ENCODE measurements at regions not wholly inside any gene's neighbourhood (a gene's known extent, or its start where the extent isn't known, plus 50 kb on each side); places are given as distances from the start of the nearest gene placed in this dataset.
"Not testable (repeated sequence)": the region's sequence is repeated elsewhere in the genome, so short reads cannot be mapped to it uniquely, and the experiment has no call there.

DNA sequence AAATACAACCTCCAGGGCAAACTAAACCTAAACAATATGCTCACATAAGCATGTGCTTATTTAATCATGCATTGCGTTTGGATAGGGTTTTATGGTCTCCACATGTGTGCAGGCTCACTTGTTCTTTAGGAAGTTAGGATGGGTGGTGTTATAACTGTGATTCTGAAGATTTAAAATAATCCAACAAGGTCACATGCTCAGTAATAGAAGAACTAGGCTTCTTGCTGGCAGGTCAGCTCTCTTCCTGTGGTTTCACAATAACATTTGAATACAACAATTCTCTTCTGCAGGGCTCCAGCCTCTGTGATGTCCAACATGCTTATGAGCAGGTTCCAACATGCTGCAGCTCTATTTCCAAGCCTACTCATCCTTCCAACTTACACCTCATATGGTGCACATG is 84.0 kb downstream of the MYL12B start:
- no peak for DNase-seq (ENCODE audit: low spot score in 2 of 2)
- H3K4me3 ChIP-seq (ENCODE audit: low read depth, poor library complexity, severe bottlenecking): no peak overlapping the region
- intact Hi-C loops (cut with DNase I; ENCODE audit: low total_unique reads): no loop called here
- TF ChIP-seq, protein P1, sequence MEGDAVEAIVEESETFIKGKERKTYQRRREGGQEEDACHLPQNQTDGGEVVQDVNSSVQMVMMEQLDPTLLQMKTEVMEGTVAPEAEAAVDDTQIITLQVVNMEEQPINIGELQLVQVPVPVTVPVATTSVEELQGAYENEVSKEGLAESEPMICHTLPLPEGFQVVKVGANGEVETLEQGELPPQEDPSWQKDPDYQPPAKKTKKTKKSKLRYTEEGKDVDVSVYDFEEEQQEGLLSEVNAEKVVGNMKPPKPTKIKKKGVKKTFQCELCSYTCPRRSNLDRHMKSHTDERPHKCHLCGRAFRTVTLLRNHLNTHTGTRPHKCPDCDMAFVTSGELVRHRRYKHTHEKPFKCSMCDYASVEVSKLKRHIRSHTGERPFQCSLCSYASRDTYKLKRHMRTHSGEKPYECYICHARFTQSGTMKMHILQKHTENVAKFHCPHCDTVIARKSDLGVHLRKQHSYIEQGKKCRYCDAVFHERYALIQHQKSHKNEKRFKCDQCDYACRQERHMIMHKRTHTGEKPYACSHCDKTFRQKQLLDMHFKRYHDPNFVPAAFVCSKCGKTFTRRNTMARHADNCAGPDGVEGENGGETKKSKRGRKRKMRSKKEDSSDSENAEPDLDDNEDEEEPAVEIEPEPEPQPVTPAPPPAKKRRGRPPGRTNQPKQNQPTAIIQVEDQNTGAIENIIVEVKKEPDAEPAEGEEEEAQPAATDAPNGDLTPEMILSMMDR (IDR thresholded peaks at IDR 0.05): no peak
- no peak for TF ChIP-seq POLR2A (IDR thresholded peaks at IDR 0.05)
- WGBS, 2 donors: 31 to 43% methylated on average over 1 of the region's 1 CpG

DNA sequence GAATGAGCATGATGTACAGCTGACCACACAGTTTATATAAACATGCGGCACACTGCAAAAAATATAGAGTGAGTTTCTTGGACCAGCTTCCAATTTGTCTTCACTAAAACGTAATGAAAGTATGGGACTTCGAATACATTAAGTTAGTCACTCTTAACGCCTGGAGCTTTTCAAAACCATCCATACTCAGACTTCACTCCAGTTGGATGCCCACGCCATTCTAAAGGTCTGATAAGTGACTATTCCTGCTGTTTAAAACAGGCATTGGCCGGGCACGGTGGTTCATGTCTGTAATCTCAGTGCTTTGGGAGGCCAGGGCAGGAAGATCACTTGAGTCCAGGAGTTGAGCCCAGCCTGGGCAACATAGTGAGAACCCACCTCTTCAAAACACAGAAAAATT is 84.6 kb downstream of the MYL12B start:
- intact Hi-C loops (cut with DNase I; ENCODE audit: low total_unique reads): no loop called here
- TF ChIP-seq POLR2A (IDR thresholded peaks at IDR 0.05): no peak
- TF ChIP-seq, protein P1 (IDR thresholded peaks at IDR 0.05): no peak
- no peak for DNase-seq (ENCODE audit: low spot score in 2 of 2)
- WGBS, 2 donors: 39 to 55% methylated on average over 7 of the region's 7 CpGs
- H3K4me3 ChIP-seq (ENCODE audit: low read depth, poor library complexity, severe bottlenecking): no peak overlapping the region

DNA sequence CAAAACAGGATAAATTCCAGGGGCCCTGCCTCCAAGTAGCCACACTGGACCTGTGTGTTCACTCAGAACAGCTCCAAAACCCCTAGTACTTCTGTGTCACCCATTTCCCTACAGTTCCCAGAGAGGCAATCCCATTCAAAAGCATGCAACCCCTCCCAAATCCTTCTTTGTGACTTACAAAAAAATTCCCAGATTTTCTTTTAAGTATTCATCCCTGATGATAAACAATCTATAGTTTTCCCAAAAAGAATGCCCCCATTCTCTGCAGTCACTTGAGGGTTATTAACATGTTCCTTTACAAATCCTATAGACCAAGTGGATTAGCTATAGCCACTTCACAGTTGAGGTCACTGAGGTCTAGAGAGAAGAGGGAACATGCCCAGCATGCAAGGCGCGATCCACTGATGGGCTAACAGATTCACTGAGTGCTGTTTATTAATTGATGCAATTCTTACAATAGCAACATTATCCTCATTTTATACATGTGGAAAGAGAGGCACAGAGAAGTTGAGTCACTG is 85.4 kb downstream of the MYL12B start:
- intact Hi-C loops (cut with DNase I; ENCODE audit: low total_unique reads): no loop called here
- TF ChIP-seq POLR2A (IDR thresholded peaks at IDR 0.05): no peak
- TF ChIP-seq, protein P1 (IDR thresholded peaks at IDR 0.05): no peak
- 98 to 100% methylated on average over 2 of the region's 2 CpGs for WGBS, 2 donors
- no peak overlapping the region for H3K4me3 ChIP-seq (ENCODE audit: low read depth, poor library complexity, severe bottlenecking)
- no peak for DNase-seq (ENCODE audit: low spot score in 2 of 2)

DNA sequence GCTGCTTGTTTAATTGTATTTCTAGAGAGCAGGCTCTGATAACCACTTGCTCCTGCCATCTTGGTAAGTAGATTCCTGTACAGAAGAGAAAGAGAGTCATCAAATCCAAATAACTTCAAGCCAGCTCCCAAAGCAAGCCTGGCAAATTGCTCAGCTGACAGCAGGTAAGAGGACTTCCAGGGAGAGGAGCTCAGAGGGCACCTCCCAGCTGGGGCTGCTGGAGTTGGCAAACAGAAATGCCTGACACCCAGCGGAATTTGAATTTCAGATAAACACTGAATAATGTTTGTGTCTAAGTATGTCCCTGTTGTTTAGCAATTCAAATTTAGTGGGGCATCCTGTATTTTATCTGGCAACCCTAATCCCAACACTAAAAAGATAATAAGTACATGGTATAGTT is 86.2 kb downstream of the MYL12B start:
- 54 to 69% methylated on average over 1 of the region's 1 CpG for WGBS, 2 donors
- TF ChIP-seq POLR2A (IDR thresholded peaks at IDR 0.05): no peak
- TF ChIP-seq, protein P1 (IDR thresholded peaks at IDR 0.05): no peak
- no peak for DNase-seq (ENCODE audit: low spot score in 2 of 2)
- H3K4me3 ChIP-seq (ENCODE audit: low read depth, poor library complexity, severe bottlenecking): no peak overlapping the region
- intact Hi-C loops (cut with DNase I; ENCODE audit: low total_unique reads): no loop called here

DNA sequence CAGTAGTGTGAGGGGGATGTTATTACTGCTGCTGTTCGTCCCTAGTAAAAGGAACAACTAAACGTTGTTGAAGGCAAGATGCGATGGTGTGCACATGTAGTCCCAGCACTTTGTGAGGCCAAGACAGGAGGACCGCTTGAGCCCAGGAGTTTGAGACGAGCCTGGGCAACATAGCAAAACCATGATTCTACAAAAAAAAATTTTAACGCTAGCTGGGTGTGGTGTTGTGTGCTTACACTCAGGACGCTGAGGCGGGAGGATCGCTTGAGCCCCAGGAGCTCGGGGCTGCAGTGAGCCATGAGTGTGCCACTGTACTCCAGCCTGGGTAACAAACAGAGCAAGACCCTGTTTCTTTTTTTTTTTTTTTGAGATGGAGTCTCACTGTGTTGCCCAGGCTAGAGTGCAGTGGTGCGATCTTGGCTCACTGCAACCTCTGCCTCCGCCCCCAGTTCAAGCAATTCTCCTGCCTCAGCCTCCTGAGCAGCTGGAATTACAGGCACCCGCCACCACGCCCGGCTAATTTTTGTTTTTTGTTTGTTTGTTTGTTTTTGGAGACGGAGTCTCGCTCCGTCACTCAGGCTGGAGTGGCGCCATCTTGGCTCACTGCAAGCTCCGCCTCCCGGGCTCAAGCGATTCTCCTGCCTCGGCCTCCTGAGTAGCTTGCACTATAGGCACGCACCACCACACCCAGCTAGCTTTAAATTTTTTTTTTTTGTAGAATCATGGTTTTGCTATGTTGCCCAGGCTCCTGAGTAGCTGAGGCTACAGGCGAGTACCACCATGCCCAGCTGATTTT is 87.3 kb downstream of the MYL12B start:
- H3K4me3 ChIP-seq (ENCODE audit: low read depth, poor library complexity, severe bottlenecking); DNase-seq (ENCODE audit: low spot score in 2 of 2); intact Hi-C loops (cut with DNase I; ENCODE audit: low total_unique reads): not testable (repeated sequence)
- 93 to 96% methylated on average over 25 of the region's 25 CpGs for WGBS, 2 donors

DNA sequence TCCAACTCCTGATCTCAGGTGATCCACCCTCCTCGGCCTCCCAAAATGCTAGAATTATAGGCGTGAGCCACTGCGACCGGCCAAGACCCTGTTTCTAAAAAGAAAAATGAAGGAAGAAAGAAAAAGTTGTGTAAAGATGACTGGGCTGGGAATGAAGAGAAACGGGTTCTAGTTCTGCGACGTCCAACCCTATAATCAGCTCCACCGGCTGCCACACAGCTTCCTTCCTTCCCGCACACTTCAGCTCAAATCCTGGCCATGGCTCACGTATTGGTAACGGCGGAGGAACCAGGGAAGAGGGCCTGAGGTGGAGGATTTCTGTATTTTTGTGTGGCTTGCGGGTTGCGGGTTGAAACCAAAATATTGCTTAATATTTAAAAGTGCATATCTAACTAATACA is 88.1 kb downstream of the MYL12B start:
- no peak overlapping the region for H3K4me3 ChIP-seq (ENCODE audit: low read depth, poor library complexity, severe bottlenecking)
- WGBS, 2 donors: 84 to 87% methylated on average over 14 of the region's 14 CpGs
- intact Hi-C loops (cut with DNase I; ENCODE audit: low total_unique reads): no loop called here
- no peak for TF ChIP-seq POLR2A (IDR thresholded peaks at IDR 0.05)
- TF ChIP-seq, protein P1 (IDR thresholded peaks at IDR 0.05): no peak
- no peak for DNase-seq (ENCODE audit: low spot score in 2 of 2)

Measured in lower leg skin (tissue), 4 donors.